NCI-H1694 treated with DMSO at 0.1 percent for 48 hours (cell line): ENCODE measurements at regions not wholly inside any gene's neighbourhood (a gene's known extent, or its start where the extent isn't known, plus 50 kb on each side); places are given as distances from the start of the nearest gene placed in this dataset.

Experiments
- DNase-seq: peaks from one replicate; lab custom pipeline; 2025; lab: John Stamatoyannopoulos, UW

DNA sequence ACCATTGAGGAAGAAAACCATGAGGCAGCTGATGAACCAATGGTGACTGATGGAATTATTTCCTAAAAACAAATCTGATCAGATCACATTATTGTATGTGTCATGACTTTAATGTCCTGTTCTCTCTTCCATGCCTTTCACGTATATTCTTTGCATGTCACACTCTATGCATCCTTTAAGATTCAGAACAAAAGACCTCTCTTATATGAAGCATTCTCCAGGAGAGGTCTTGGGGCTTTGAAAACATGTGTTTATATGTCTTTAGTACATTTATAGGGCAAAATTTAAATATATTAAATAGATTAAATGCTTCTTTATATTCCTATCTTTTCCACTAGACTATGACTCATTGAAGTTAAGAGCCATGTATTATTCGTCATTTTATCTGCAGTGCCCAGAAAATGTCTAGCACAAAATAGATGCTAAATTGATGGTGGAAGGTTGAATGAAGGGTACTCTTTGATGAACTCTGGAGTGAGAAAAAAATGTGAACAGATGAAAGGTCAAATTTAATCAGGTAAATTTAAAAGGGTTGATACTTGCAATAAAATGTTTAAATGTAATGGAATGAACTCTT lies 196.3 kb downstream of the PSAT1 start:
- no peak for DNase-seq

DNA sequence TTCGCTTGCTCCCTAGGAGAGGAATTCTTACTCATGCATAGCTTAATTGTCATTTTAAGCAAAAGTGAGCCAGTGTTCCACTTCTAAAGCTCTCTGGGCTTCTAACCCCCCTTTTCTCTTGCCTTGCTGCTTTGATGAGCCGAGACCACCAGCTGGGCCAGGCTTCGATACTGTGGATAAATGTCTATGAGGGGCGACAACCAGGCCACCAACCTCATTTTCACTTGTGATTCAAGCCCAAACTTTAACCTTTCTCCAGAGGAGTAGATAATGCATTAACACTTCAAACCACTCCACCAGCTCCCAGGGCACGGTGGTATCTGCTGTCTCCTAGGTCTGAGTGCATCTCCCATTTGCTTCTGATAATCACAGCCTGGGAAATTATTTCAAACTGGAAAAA lies 205.6 kb downstream of the PSAT1 start:
- no peak for DNase-seq

DNA sequence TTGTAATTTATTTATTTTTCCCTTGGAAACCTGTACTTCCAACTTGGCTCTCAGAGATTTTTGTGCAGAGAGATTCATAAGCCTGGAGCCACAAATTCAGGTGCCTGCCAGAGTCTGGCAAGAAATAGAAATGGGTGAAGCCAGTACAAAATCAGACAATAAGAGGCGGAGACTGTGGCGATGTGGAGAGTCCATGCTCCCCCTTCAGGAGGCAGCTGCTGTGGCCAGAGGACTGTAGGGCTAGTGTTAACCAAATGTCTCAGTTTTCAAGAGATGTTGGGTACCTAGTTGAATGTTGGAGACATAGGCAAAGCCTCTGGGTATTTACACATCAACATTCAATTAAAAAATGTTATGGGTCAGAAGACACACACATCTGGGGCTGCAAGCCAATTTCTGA lies 208.6 kb downstream of the PSAT1 start:
- no peak for DNase-seq

DNA sequence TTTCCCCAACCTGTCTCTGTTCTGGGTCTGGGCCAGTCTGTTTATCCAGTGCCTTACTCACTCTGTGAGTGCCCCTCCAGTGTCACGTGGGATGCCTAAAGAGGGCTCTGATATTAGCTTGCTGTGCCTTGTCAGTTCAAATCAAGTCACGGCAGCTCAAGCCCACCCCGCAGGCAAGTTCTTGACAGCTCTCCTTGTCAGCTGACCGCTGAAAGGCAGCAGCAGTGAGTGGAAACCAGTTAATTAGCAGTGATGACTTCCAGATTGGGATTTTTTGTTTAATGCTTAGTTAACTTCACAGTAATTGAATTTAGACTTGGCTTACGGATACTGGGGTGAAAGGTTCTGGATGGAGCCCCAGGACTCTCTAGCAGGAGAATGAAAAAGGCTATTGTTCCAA lies 210.1 kb downstream of the PSAT1 start:
- DNase-seq = no peak

DNA sequence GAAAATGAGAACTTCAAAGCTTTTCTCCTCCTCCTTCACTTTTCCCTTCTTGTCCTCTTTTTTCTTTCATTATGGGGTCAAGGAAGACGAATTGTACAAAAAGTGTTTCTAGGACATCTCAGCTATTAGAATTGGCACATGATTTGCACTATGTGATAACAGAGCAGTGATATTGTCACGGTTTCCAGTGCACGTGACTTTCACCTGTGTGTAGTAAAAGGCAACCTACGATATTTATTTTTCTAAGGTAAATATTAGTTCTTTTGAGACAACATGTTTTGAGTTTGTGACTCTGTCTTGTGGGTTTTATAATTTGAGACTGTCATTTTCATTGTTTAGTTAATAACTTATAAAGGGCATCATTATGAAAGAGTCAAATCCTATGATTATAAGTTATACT lies 213.1 kb downstream of the PSAT1 start:
- no peak for DNase-seq

DNA sequence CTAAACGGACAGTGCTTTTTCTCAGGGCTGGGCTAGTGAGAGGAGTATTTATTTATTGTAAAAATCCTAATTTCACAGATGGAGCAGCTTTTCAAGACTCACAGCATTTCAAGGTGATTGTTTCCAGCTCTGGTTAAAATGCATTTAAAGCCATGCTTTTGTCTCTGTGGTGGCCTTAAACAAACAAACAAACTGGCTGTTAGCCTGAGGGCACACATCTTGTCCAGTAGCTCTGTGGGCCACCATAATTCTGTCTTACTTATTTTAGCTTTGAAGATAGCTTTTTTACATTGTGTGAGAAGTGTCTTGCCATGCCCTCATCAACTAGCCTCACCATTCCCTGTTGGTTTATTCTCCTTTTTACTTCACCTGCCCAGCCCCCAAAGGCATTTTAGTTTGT lies 218.2 kb downstream of the PSAT1 start:
- no peak for DNase-seq

DNA sequence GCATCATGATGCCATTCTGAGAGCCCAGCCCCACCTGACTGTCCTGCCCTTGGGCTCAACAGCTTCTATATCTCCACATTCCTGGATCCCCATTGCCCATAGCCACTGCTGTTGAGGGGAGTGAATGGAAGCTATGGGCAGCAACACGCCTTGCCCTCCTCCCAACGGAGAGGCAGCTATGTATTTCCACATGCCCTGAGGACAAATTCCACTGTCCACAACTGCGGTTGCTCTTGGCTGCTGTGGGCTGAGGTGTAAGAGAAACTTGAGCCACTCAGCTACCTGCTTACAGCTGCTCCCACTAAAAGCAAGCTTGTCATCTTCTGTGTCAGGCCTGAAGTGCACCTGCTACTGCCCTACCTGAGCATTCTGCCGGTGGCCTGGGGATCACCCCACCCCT lies 222.9 kb downstream of the PSAT1 start:
- no peak for DNase-seq

DNA sequence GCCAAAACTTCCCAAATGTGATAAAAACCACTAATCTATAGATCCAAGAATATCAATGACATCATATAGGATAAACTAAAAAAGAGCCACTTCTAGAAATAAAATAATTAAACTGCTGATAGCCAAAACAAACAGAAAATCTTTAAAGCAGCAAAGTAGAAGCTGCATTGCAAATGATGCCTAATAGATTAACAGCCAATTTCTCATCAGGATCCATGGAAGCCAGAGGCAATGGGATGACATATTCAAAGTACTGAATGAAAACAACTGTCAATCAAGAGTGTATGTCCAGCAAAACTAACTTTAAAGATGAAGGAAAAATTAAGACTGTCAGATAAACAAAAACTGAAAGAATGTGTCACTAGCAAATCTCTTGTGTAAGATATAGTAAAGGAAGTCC lies 224.8 kb downstream of the PSAT1 start:
- DNase-seq = no peak

DNA sequence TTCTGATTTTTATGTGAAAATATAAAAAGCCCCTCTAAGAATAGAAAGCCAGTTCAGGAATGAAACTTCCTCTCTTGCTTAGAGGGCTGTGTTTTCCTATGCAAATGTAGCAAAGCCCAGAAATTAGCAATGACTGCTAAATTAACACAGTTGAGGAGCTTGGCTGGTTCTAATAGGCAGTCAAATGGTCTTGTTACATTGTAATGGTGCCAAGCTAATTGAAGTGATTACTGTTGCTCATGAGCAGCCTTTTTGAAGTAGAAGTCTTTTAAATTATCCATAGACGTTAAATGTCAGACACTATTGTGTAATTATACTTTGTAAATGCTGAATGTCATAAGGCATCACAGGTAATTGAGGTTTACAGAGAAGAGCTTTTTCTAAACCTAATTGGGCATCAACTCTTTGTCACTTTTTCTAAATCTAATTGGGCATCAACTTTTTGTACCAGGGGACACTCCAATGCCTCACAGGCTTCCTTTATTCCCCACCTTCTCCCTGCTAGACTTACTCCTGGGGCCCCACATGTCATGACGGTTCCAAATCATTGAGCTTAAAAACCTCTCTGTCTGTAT lies 229.1 kb downstream of the PSAT1 start:
- no peak for DNase-seq

DNA sequence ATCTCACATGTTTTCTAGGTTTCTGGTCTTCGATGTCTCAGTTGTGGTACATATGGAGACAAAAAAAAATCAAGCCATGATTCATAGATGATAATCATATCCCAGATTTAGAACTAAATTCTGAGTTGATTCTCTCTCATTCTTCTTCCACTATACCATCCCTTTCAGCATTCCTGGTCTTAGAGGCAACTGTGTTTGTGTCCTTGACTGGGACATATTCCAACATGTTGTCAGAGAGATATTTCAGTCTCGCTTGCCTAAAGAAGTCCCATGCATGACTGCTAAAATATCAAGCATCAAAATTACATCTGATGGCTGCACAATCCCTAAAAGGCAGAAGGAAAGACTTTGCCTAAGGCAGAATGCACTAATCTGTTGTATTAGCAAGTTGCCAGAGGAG lies 236.6 kb downstream of the PSAT1 start:
- no peak for DNase-seq

DNA sequence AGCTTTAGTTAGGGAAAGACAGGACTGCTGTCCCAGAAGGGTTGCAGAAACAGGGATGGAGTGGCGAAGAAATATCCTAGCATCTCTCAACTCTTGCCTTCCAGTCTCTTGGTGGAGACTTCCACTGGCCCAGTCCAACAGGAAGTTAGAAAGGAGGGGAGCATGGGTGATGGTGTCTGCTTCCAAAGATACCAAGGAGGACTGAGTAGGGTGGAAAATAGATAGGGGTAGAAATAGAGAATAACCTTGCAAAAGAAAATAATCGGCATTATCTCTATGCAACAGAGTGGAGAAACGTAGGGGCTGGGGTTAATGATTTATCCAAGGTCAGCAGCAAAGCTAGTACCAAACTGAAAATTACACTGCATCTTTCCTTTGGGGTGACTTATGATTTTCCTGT lies 242.3 kb downstream of the PSAT1 start:
- no peak for DNase-seq

DNA sequence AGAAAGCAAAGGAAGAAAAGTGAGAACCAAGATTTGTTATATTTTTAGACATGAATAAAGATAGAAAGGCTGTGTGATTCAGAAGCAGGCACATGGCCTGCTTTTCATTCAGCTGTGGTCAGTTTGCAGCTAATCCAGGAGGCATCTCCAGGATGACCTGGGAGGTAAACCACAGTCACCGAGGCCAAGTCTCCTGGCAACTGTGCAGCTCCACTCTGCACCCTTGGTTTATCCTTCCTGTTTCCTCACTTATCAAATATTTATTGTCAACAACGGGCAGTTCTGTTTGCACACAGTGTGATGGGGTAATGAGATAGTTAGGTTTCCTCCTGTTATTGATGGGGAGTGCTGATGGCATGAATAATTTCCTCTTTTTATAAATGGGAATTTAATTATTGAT lies 243.0 kb downstream of the PSAT1 start:
- DNase-seq = no peak

DNA sequence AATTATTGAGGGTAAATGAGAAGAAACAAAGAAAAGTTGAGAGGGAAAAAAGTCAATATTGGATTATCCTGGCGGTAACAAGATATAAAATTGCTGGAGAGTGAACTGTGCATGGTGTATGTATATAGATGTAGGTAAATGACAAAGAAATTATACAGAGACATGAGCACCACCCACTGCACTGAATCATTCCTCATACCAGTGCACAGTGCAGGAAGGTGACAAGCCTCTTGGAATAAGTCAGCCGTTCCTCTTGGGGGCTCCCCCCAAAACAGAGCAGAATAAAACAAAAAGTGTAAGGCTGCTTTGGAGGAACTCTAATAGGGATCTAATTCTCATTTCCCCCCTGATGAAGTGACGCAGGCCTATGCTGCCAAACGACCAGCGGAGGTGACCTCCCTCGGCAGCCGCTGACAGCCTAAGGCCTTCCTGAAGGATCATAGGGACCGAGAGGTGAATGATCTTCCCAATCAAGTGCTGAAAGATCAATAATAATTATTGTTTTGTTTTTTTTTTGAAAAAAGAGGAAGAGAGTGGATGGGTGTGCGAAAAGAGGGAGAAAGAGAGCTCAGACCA lies 245.0 kb downstream of the PSAT1 start:
- DNase-seq = no peak

DNA sequence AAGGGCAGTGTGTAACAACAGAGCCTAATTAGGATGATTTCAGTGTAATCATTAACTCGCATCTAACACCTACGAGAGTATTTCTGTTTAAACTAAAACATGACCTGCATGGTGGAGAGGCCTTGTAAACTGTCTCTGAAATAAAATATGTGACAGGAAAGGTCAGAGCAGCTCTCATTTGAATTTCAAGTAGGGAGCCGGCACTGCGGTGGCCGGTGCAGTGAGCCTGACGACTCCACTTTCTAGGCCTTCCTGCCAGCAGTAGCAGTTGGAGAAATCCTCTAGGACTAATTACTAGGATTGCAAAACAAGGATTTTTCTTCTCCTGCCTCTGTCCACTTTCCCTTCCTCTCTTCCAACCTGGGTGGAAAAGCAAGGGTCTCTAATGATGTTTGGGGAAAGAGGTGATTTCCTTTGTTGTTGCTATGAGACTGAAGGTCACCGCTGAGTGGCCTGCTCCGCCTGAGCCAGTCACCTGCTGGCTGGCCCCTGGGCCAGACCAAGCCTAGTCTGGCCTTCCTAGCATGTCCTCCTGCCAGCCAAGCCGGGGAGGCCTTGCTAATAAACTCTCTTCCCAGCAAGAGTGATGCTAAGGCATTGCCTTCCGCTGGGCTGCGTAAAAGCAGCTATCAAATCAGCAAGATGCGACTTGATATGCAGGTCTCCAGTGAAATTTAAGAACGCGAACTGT lies 245.7 kb downstream of the PSAT1 start:
- DNase-seq = no peak

DNA sequence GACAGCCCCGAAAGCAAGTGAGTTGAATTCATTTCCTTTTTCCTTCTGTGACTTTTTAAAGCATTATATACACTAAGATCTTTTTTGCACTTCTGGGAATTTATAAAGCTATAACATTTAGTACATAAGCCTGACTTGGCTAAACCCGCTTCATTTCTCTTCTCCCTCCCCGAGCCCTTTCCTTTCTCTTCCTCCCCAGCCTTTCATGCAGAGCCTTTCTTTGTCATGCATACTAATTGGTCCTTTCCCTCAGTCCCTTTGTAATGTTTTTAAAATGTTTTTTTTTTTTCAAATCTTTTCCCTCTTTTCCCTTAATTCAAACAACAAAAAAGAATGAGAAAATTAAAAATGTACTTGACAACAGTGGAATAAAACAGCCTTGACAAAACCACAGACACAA lies 246.4 kb downstream of the PSAT1 start:
- DNase-seq = no peak

DNA sequence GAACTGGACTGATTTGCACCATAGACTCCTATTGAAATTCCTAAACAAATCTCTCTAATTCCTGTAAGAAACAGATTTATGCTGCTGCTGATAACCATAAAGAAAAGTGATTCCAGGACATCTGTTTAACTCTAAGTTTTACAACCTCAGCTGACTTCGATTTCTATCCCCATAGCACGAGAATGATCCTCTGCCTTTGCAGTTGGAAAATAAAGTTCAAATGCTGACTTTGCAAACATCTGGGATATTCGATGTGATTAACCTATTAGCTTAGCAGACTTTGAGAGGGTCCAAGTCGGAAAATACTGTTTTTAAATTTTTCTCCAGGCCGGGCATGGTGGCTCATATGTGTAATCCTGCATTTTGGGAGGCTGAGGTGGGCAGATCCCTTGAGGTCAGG lies 247.3 kb downstream of the PSAT1 start:
- DNase-seq = no peak

DNA sequence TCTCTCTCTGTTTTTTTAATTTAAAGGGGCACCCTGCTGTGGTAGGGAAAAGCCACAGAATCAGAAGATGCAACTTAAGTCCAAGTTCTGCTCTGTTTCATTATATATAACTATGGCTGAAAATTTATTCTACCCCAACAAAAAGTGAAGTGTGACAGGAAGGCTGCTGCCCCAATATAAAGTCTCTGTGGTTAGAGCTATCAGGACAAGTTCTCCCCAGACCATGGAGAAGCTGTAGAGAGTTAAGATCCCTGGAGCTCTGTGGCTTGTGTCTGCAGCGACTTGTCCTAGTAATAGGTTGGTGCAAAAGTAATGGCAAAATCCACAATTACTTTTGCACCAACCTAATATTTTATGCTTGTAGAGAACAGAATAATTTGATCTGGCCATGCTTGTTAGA lies 250.9 kb downstream of the PSAT1 start:
- no peak for DNase-seq

DNA sequence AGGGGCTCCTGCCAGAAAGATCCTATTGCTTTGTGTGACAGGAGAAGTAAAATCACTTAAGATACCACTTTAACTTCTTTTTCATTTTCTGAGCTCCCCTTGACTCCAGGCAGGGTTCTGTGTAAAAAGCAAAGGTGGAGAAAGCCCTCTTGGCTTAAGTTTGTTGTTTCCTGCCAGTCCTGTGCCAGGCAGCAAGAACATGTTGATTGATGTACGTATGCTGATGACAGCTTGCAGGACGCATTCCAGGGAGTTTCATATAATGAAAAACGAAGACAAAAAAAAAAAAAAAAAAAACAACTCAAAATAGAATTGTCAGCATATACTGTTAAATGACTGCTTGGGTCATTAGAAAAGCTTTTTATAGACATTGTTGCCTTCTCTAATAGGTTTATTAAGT lies 251.7 kb downstream of the PSAT1 start:
- DNase-seq = no peak

DNA sequence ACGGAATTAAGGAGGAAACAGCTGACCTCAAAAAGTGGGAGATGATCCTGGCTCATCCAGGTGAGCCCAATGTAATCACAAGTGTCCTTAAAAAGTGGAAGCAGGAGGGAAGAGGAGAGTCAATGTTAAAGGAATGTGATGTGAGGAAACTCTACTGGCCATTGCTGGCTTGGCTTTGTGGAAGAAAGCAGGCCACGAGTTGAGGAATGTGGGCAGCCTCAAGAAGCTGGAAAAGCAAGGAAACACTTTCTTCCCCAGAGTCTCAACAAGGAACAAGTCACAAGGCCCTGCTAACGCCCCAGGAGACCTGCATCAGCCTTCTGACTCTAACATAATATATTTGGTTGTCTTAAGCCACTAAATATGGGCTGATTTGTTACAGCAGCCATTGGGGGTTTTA lies 252.8 kb downstream of the PSAT1 start:
- no peak for DNase-seq

DNA sequence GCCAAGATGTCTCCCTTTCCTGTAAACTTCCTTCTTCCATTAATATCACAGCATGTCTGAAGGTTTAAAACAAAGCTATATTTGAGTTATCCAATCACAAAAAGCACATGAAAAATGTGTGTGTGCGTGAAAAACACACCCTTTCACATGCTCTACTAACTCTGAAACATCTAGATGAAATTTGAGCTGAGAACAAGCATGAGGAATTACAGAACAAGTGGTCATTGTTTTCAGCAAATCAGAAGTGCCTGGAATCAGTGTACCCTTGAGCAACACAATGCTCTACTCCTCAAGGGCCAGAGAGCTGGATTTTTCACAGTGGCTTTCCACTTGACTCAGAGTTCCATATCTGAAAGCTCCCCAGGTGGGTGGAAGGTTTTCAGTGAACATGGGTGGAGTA lies 255.9 kb downstream of the PSAT1 start:
- no peak for DNase-seq

DNA sequence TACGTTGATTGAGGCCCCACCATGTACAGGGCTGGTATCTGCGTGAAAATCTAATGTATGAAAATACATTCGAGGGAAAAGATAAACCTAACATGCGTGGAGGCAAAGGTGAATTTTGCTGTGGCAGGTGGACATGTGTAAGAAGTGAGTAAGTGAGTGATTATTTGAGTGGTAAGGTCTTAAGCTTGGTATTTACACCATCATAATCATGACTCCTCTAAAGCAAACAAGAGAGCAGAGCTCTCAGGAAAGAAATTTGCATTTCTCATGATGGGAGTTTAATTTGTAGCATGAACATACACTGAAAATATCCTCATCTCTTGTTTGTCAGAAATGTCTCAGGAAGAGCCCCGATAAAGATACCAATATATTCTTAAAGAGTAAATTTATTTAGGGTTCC lies 260.6 kb downstream of the PSAT1 start:
- no peak for DNase-seq

DNA sequence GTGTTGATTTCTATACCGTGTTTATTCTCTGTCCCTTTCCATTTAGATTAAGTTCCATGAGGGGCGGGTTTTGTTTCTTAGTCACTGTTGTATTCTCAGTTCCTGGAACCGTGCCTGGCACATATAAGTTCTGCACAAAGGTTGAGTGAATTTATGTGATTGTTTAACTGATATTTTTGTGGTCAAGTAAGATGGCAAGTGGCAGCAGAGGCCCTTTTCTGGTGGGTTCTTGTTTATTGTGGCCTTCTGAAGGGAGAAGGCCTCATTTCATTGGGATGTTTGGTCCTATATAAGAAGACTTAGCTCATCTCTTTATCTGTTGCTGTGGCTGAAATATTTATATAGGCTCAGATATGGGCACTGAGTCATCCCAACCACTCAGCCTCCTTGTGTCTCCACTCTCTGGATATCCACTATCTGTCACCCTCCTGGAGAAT lies 262.5 kb downstream of the PSAT1 start:
- DNase-seq = no peak

DNA sequence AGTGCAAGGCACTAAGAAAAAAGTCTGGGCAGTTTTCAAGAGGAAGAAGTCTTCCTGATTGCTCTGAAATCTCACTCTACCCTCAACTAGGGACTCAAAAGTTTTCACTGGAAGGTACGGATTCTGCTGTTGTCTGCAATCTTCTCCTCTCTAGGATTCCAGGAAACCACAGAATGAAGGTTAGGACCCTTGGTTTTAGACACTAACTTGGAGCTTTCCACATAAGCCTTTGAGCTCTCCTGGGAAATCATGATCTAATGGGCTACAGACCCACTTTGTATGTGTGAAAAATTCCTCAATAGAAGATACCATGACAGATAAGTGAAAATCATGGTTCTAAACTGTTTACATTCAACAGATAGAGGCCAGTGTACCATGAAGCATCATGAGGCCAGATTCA lies 265.1 kb downstream of the PSAT1 start:
- no peak for DNase-seq

DNA sequence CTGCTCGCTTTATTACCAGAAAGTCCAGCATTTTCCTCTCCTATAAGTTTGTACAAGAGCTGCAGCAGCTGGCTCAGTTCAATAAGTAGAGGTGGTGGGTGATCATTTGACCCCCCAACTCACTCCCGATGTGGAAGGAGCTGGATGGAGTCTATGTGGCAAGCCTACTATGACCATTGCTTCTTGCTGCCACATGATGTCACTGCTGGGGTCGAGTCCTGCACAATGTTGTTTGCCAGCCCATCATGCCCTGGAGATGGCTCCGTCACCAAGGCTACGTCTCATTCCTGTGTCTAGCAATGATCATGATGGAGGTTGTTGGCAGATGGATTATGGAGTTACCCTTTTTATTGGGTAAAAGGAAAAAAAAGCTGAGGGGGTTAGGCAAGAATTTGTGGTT lies 266.3 kb downstream of the PSAT1 start:
- DNase-seq = no peak
